Calu3 (cell line): ENCODE measurements at regions not wholly inside any gene's neighbourhood (a gene's known extent, or its start where the extent isn't known, plus 50 kb on each side); places are given as distances from the start of the nearest gene placed in this dataset.

ENCODE experiments used
- BruUV-seq: library from RNA; stranded (reverse); fragments of 400-500 nt; replicated peaks from 2 replicates; lab custom pipeline; 2021; lab: Mats Ljungman, UMichigan
- CTCF ChIA-PET: fragments of 300-600 bp; sonication (Branson Sonifier 250); formaldehyde crosslinking; loops from one replicate; lab custom pipeline; 2022; ENCODE audit warnings: antibody characterized with exemption; lab: Charles Lee
- DNase-seq: peaks from one replicate; pipeline ENCODE4 v3.0.0; 2022
- H3K27ac Mint-ChIP-seq: one replicate; pipeline ENCODE4 v1.8.0; 2022; ENCODE audit warnings: mixed read lengths; ENCODE audit not compliant: unreplicated experiment
- H3K27me3 Mint-ChIP-seq: one replicate; pipeline ENCODE4 v1.8.0; 2022; ENCODE audit warnings: mixed read lengths; ENCODE audit not compliant: unreplicated experiment
- H3K36me3 Mint-ChIP-seq: one replicate; pipeline ENCODE4 v1.8.0; 2022; ENCODE audit warnings: mild to moderate bottlenecking, moderate library complexity, mixed read lengths; ENCODE audit not compliant: insufficient read depth, unreplicated experiment
- H3K4me1 Mint-ChIP-seq: one replicate; pipeline ENCODE4 v1.8.0; 2022; ENCODE audit warnings: mild to moderate bottlenecking, low read depth, mixed read lengths; ENCODE audit not compliant: unreplicated experiment
- H3K4me3 Mint-ChIP-seq: one replicate; pipeline ENCODE4 v1.8.0; 2022; ENCODE audit warnings: mild to moderate bottlenecking, low read depth, moderate library complexity, mixed read lengths; ENCODE audit not compliant: unreplicated experiment
- H3K9me3 Mint-ChIP-seq: one replicate; pipeline ENCODE4 v1.8.0; 2022; ENCODE audit warnings: low read depth, mixed read lengths; ENCODE audit not compliant: unreplicated experiment
- intact Hi-C: fragments of 100-400 bp; cut with micrococcal nuclease; formaldehyde crosslinking; loops from one replicate; pipeline ENCODE4 v1.10.0; 2022; ENCODE audit not compliant: unreplicated experiment
- TF ChIP-seq, protein P1 (sequence below): fragments of 200-600 bp; IDR thresholded peaks from one replicate; pipeline ENCODE4 v1.8.0; 2022; ENCODE audit warnings: antibody characterized with exemption; ENCODE audit not compliant: unreplicated experiment

DNA sequence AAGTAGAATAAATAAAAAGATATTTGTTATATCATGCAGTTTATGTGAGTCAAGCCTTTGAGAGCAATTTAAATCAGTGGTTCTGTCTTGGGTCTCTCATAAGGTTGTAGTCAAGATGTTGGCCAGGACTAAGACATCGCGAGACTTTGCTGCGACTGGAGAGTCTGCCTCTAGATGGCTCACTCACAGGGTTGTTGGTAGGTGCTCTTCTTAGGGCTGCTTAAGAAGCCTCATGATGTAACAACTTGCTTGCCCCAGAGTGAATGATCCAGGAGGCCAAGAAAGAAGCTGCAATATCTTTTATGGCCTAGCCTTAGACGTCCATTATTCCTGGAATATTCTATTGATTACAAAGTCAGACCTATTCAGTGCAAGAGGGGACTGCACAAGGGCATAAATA lies 73.1 kb upstream of the CACHD1 start:
- no peak for DNase-seq
- TF ChIP-seq, protein P1, sequence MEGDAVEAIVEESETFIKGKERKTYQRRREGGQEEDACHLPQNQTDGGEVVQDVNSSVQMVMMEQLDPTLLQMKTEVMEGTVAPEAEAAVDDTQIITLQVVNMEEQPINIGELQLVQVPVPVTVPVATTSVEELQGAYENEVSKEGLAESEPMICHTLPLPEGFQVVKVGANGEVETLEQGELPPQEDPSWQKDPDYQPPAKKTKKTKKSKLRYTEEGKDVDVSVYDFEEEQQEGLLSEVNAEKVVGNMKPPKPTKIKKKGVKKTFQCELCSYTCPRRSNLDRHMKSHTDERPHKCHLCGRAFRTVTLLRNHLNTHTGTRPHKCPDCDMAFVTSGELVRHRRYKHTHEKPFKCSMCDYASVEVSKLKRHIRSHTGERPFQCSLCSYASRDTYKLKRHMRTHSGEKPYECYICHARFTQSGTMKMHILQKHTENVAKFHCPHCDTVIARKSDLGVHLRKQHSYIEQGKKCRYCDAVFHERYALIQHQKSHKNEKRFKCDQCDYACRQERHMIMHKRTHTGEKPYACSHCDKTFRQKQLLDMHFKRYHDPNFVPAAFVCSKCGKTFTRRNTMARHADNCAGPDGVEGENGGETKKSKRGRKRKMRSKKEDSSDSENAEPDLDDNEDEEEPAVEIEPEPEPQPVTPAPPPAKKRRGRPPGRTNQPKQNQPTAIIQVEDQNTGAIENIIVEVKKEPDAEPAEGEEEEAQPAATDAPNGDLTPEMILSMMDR, result no peak
- H3K4me3 Mint-ChIP-seq, result no peak overlapping the region
- no peaks in the 10 kb centered on the region for H3K9me3 Mint-ChIP-seq
- H3K27ac Mint-ChIP-seq, result no peak overlapping the region
- intact Hi-C loops, result no loop called here
- BruUV-seq, result no TSS peak
- no peaks in the 10 kb centered on the region for H3K36me3 Mint-ChIP-seq
- peaks cover 27% of the 10 kb centered on the region for H3K27me3 Mint-ChIP-seq
- CTCF ChIA-PET, result no interaction called here
- no peaks in the 10 kb centered on the region for H3K4me1 Mint-ChIP-seq

DNA sequence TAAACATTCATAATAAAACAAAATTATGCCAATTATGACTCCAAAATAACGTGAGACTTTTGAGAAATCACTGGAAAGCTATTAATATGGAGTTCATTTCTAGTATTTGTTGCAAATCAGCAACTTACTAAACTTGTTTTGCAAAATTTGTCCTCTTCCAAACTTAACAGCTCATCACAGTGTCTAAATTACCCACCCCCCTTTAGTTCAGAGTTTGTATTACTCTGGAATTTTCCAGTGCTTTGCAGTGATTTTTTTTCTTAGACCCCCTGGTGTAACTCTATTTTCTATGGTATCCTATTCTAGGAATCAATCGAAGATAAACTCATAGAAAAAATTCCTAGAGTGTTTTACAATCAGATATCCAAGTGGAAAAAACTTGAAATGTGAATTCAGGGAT lies 72.4 kb upstream of the CACHD1 start:
- intact Hi-C loops, result no loop called here
- no TSS peak for BruUV-seq
- DNase-seq, result no peak
- TF ChIP-seq, protein P1, result no peak
- no peaks in the 10 kb centered on the region for H3K36me3 Mint-ChIP-seq
- no peak overlapping the region for H3K4me3 Mint-ChIP-seq
- no peaks in the 10 kb centered on the region for H3K9me3 Mint-ChIP-seq
- H3K4me1 Mint-ChIP-seq, result no peaks in the 10 kb centered on the region
- H3K27ac Mint-ChIP-seq, result no peak overlapping the region
- CTCF ChIA-PET, result no interaction called here
- peaks cover 35% of the 10 kb centered on the region for H3K27me3 Mint-ChIP-seq

DNA sequence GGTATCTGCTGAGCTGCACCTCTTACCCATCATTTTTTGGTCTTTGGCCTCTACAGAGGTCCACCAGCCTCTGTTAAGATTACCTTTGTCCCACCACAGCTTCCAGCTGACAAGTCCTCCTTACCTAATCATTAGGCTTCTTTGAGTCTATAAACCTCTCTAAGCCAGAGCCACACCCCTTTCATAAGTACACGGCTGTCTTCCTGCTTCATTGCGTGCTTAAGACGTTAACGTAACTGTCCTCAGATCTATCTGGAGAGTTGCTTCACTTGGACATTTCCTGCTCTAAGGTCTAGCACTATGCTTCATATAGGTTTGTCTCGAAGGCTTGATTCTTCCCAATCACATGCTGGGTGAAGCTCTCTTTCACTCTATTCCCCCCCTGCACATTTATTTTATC lies 71.0 kb upstream of the CACHD1 start:
- no peak overlapping the region for H3K4me3 Mint-ChIP-seq
- H3K9me3 Mint-ChIP-seq, result no peaks in the 10 kb centered on the region
- intact Hi-C loops, result no loop called here
- peaks cover 39% of the 10 kb centered on the region for H3K27me3 Mint-ChIP-seq
- TF ChIP-seq, protein P1, result no peak
- no peak overlapping the region for H3K27ac Mint-ChIP-seq
- CTCF ChIA-PET, result no interaction called here
- no TSS peak for BruUV-seq
- DNase-seq, result no peak
- H3K36me3 Mint-ChIP-seq, result no peaks in the 10 kb centered on the region
- H3K4me1 Mint-ChIP-seq, result no peaks in the 10 kb centered on the region

DNA sequence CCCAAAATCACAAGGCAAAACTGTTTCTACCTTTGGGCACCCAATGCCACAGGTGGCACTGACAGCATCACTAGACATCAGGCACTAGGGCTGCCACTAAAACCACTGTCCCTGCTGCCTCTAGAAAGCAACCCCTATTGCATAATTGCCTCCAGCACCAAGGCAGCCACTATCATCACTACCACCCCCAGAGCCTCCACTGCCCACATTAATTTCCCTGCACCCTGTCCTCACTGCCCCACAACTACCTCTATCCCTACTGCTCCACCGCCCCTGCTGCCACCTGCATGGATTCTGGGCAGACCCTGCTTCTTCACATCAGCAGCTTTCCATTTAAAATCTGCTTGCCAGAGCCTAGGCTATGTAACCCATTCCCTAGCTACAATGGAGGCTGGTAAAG lies 68.6 kb upstream of the CACHD1 start:
- TF ChIP-seq, protein P1, result no peak
- DNase-seq, result no peak
- BruUV-seq, result no TSS peak
- CTCF ChIA-PET, result interaction anchor here (0.5 kb wide), 1 partner anchor 39 kb away, joined by 3 read pairs; no protein-coding TSS in a partner anchor
- no peaks in the 10 kb centered on the region for H3K36me3 Mint-ChIP-seq
- no peak overlapping the region for H3K27ac Mint-ChIP-seq
- H3K4me1 Mint-ChIP-seq, result no peaks in the 10 kb centered on the region
- H3K27me3 Mint-ChIP-seq, result peaks cover 63% of the 10 kb centered on the region
- intact Hi-C loops, result loop anchor here (5.0 kb wide), 1 partner anchor 134 kb away; no protein-coding TSS in a partner anchor
- H3K4me3 Mint-ChIP-seq, result no peak overlapping the region
- H3K9me3 Mint-ChIP-seq, result no peaks in the 10 kb centered on the region
